GM19468 (cell line): ENCODE measurements at regions not wholly inside any gene's neighbourhood (a gene's known extent, or its start where the extent isn't known, plus 50 kb on each side); places are given as distances from the start of the nearest gene placed in this dataset.
"Not testable (repeated sequence)": the region's sequence is repeated elsewhere in the genome, so short reads cannot be mapped to it uniquely, and the experiment has no call there.

Source experiments
- ATAC-seq: cut with Tn5 transposase; IDR thresholded peaks from one replicate; pipeline ENCODE4 v1.9.1; 2021; ENCODE audit warnings: mild to moderate bottlenecking, moderate library complexity, moderate number of reproducible peaks; ENCODE audit not compliant: unreplicated experiment; ENCODE audit errors: extremely low read depth

GRCh38 chr18:56448751-56449150 is 189.6 kb downstream of the TXNL1 start:
- no peak for ATAC-seq

GRCh38 chr18:56445422-56445821 is 193.0 kb downstream of the TXNL1 start:
- ATAC-seq, result no peak

GRCh38 chr18:56444201-56444600 is 194.2 kb downstream of the TXNL1 start:
- ATAC-seq, result no peak

- ATAC-seq, result no peak
These were observed 195.1 kb downstream of the TXNL1 start for GRCh38 chr18:56443166-56443907.

- ATAC-seq, result not testable (repeated sequence)
These were observed 199.9 kb downstream of the TXNL1 start for GRCh38 chr18:56438480-56438879.

- no peak for ATAC-seq
These were observed 201.7 kb downstream of the TXNL1 start for GRCh38 chr18:56436651-56437050.

- ATAC-seq, result no peak
These were observed 204.5 kb downstream of the TXNL1 start for GRCh38 chr18:56433919-56434318.

GRCh38 chr18:56431551-56431950 is 206.8 kb downstream of the TXNL1 start:
- ATAC-seq, result no peak

GRCh38 chr18:56423626-56424025 is 214.8 kb downstream of the TXNL1 start:
- no peak for ATAC-seq

GRCh38 chr18:56421647-56422046 is 216.7 kb downstream of the TXNL1 start:
- ATAC-seq, result no peak

GRCh38 chr18:56420868-56421267 is 217.5 kb downstream of the TXNL1 start:
- ATAC-seq, result not testable (repeated sequence)

GRCh38 chr18:56414357-56414756 is 224.0 kb downstream of the TXNL1 start:
- no peak for ATAC-seq

GRCh38 chr18:56413862-56414261 is 224.5 kb downstream of the TXNL1 start:
- ATAC-seq, result no peak

GRCh38 chr18:56412951-56413350 is 225.4 kb downstream of the TXNL1 start:
- ATAC-seq, result no peak

GRCh38 chr18:56409736-56410135 is 228.7 kb downstream of the TXNL1 start:
- no peak for ATAC-seq

GRCh38 chr18:56407646-56408180 is 230.7 kb downstream of the TXNL1 start:
- no peak for ATAC-seq

GRCh38 chr18:56402872-56403516 is 235.4 kb downstream of the TXNL1 start:
- no peak for ATAC-seq

GRCh38 chr18:56393870-56394269 is 244.5 kb downstream of the TXNL1 start:
- no peak for ATAC-seq

GRCh38 chr18:56391931-56392590 is 246.3 kb downstream of the TXNL1 start:
- no peak for ATAC-seq

- no peak for ATAC-seq
These were observed 247.8 kb downstream of the TXNL1 start for GRCh38 chr18:56390626-56391025.

- no peak for ATAC-seq
These were observed 249.2 kb downstream of the TXNL1 start for GRCh38 chr18:56389190-56389589.
